ENCODE measurements at regions not wholly inside any gene's neighbourhood (a gene's known extent, or its start where the extent isn't known, plus 50 kb on each side); places are given as distances from the start of the nearest gene placed in this dataset.

DNA sequence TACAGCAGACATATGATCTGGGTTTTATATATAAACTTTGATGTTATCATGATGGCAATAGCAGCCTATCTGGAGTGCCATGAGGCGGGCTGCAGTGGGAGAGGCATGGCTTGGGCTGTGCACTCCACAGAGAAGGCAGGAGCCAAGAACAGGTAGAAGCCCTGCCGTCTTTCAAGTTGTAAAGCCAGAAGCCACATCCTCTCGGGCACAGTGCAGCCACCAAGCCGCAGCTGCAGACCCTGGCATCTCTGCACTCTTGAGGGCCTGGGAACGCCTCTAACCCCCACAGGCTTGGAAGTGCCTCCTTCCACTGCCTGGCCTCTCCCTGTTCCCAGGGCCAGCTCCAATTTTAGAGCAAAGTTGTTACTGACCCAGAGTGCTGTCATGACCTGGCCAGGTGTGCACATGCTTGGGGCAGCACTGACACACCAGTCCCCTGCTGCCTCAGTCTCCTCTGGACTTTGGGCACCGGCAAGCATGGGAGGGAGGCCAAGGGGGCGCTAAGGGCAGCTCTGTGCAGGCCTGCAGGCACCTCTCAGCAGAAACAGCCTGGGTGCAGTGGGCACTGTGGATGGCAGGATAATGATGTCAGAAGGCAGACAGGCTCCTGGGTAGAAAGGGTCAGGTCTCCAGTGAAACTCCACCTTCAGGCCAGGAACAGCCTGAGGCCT is 1619.8 kb upstream of the PRMT6 start:
- TF ChIP-seq EZH2 (IDR thresholded peaks at IDR 0.05; ENCODE audit: borderline replicate concordance) (no peak), CTCF (IDR thresholded peaks at IDR 0.05; ENCODE audit: poor library complexity) (no peak), EZH2phosphoT487 (IDR thresholded peaks at IDR 0.05; ENCODE audit: low read depth, severe bottlenecking, unreplicated experiment) (no peak)
- Histone ChIP-seq H2AFZ (no peak overlapping the region), H3K9me3 (ENCODE audit: low read depth) (no peaks in the 10 kb centered on the region), H3K4me3 (no peak overlapping the region), H3K4me1 (ENCODE audit: insufficient read depth) (no peaks in the 10 kb centered on the region), H3K79me2 (no peaks in the 10 kb centered on the region), H3K9me2 (replicated peaks; ENCODE audit: insufficient read depth) (no peaks in the 10 kb centered on the region), H3K4me2 (no peak overlapping the region), H3K36me3 (replicated peaks; ENCODE audit: insufficient read depth, low read depth) (no peaks in the 10 kb centered on the region), H3K27ac (no peak overlapping the region), H4K20me1 (ENCODE audit: insufficient read depth, poor library complexity, severe bottlenecking) (no peaks in the 10 kb centered on the region), H3K27me3 (no peaks in the 10 kb centered on the region)
- DNase-seq (ENCODE audit: low spot score): no peak
- 89% methylated on average over 7 of the region's 7 CpGs for WGBS (ENCODE audit: low lambda C conversion rate, missing lambda C conversion rate)

- no peaks in the 10 kb centered on the region for H3K79me2 ChIP-seq
- H3K27me3 ChIP-seq: no peaks in the 10 kb centered on the region
- no peaks in the 10 kb centered on the region for H4K20me1 ChIP-seq (ENCODE audit: insufficient read depth, poor library complexity, severe bottlenecking)
- 85% methylated on average over 1 of the region's 1 CpG for WGBS (ENCODE audit: low lambda C conversion rate, missing lambda C conversion rate)
- H3K4me3 ChIP-seq: no peak overlapping the region
- H2AFZ ChIP-seq: no peak overlapping the region
- H3K4me2 ChIP-seq: no peak overlapping the region
- no peak for DNase-seq (ENCODE audit: low spot score)
- TF ChIP-seq CTCF (IDR thresholded peaks at IDR 0.05; ENCODE audit: poor library complexity) (no peak), EZH2phosphoT487 (IDR thresholded peaks at IDR 0.05; ENCODE audit: low read depth, severe bottlenecking, unreplicated experiment) (no peak), EZH2 (IDR thresholded peaks at IDR 0.05; ENCODE audit: borderline replicate concordance) (no peak)
- no peaks in the 10 kb centered on the region for H3K4me1 ChIP-seq (ENCODE audit: insufficient read depth)
- H3K27ac ChIP-seq: no peak overlapping the region
- no peaks in the 10 kb centered on the region for H3K36me3 ChIP-seq (replicated peaks; ENCODE audit: insufficient read depth, low read depth)
- H3K9me3 ChIP-seq (ENCODE audit: low read depth): no peaks in the 10 kb centered on the region
- H3K9me2 ChIP-seq (replicated peaks; ENCODE audit: insufficient read depth): no peaks in the 10 kb centered on the region
Observed at GRCh38 chr1:105437847-105438246, 1618.6 kb upstream of the PRMT6 start.

GRCh38 chr1:105442901-105443300 is 1613.6 kb upstream of the PRMT6 start:
- H3K9me2 ChIP-seq (replicated peaks; ENCODE audit: insufficient read depth): no peaks in the 10 kb centered on the region
- no peaks in the 10 kb centered on the region for H3K9me3 ChIP-seq (ENCODE audit: low read depth)
- H3K36me3 ChIP-seq (replicated peaks; ENCODE audit: insufficient read depth, low read depth): no peaks in the 10 kb centered on the region
- H2AFZ ChIP-seq: no peak overlapping the region
- no peaks in the 10 kb centered on the region for H3K79me2 ChIP-seq
- no peaks in the 10 kb centered on the region for H4K20me1 ChIP-seq (ENCODE audit: insufficient read depth, poor library complexity, severe bottlenecking)
- H3K4me1 ChIP-seq (ENCODE audit: insufficient read depth): no peaks in the 10 kb centered on the region
- H3K27ac ChIP-seq: no peak overlapping the region
- no peak for DNase-seq (ENCODE audit: low spot score)
- H3K27me3 ChIP-seq: no peaks in the 10 kb centered on the region
- TF ChIP-seq EZH2phosphoT487 (IDR thresholded peaks at IDR 0.05; ENCODE audit: low read depth, severe bottlenecking, unreplicated experiment): no peak
- no peak for TF ChIP-seq CTCF (IDR thresholded peaks at IDR 0.05; ENCODE audit: poor library complexity)
- no peak for TF ChIP-seq EZH2 (IDR thresholded peaks at IDR 0.05; ENCODE audit: borderline replicate concordance)
- H3K4me2 ChIP-seq: no peak overlapping the region
- WGBS (ENCODE audit: low lambda C conversion rate, missing lambda C conversion rate): 75% methylated on average over 4 of the region's 4 CpGs
- no peak overlapping the region for H3K4me3 ChIP-seq
